RWPE1 (cell line): ENCODE measurements at regions not wholly inside any gene's neighbourhood (a gene's known extent, or its start where the extent isn't known, plus 50 kb on each side); places are given as distances from the start of the nearest gene placed in this dataset.

Source experiments
- CTCF ChIA-PET: fragments of 350-600 bp; sonication (Branson Sonifier 250); formaldehyde crosslinking; extraction: SDS; loops from one replicate; lab custom pipeline; 2021; lab: Yijun Ruan, JAX
- POLR2A ChIA-PET: fragments of 400-600 bp; formaldehyde crosslinking; extraction: SDS; loops from one replicate; lab custom pipeline; 2020; ENCODE audit warnings: antibody characterized with exemption; ENCODE audit not compliant: low non-redundant PET; lab: Yijun Ruan, JAX
- DNase-seq: peaks from one replicate; pipeline ENCODE4 v3.0.0; 2012; ENCODE audit warnings: low spot score
- H3K27ac ChIP-seq: fragments of 450-650 bp; 2 replicates; pipeline ENCODE4 v1.5.1; 2017
- TF ChIP-seq, protein P1 (sequence below): fragments of 450-650 bp; conservative IDR thresholded peaks from 2 replicates; pipeline ENCODE4 v1.5.1; 2017; ENCODE audit warnings: low read depth, mild to moderate bottlenecking

DNA sequence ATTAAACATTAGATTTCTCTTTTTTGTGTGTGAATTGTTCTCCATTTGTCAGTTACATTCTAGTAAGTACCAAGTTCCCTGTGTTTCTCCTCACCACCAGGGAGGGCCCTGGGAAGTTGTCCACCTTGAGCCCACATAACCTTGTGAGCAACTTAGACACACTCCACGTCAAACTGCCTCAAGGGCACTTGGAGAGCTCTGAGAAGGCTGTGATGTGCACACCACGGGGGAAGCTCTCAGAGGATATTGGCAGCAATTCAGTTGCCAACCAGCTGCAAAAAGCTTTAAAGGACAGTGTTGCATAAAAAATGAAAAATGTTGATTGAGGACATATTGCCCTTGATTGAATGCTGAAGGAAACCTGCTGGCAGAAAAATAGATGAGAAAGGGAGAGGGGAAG, 743.6 kb downstream of the RNF144A start:
- POLR2A ChIA-PET: no interaction called here

DNA sequence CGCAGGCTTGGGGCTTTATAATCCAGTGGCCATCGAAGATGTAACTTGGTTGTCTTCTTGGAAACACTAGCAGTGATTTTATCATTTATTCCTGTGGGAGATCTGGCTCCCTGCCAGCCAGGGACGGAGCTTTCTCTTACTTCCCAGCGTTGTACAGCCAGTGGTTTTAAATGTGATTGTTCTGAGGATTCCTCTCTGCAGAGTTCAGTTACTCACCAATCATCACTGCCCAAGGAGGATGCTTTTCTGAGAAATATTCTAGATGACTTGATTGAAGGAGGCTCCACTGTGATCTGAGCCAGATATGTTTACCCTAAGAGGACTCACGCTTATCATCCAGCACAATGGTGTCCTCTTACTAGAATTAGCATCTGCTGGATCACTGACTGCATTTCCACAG, 744.3 kb downstream of the RNF144A start:
- TF ChIP-seq, protein P1, sequence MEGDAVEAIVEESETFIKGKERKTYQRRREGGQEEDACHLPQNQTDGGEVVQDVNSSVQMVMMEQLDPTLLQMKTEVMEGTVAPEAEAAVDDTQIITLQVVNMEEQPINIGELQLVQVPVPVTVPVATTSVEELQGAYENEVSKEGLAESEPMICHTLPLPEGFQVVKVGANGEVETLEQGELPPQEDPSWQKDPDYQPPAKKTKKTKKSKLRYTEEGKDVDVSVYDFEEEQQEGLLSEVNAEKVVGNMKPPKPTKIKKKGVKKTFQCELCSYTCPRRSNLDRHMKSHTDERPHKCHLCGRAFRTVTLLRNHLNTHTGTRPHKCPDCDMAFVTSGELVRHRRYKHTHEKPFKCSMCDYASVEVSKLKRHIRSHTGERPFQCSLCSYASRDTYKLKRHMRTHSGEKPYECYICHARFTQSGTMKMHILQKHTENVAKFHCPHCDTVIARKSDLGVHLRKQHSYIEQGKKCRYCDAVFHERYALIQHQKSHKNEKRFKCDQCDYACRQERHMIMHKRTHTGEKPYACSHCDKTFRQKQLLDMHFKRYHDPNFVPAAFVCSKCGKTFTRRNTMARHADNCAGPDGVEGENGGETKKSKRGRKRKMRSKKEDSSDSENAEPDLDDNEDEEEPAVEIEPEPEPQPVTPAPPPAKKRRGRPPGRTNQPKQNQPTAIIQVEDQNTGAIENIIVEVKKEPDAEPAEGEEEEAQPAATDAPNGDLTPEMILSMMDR: no peak
- no peak for DNase-seq
- H3K27ac ChIP-seq: no peak overlapping the region
- ChIA-PET POLR2A (no interaction called here), CTCF (interaction anchor here (0.6 kb wide), 1 partner anchor 11 kb away, joined by 3 read pairs; no protein-coding TSS in a partner anchor)

More for the DNA sequence above, 743.6 kb downstream of the RNF144A start:
- CTCF ChIA-PET: interaction anchor here (0.7 kb wide), 1 partner anchor 850 kb away, joined by 3 read pairs; no protein-coding TSS in a partner anchor
- DNase-seq: no peak
- TF ChIP-seq, protein P1: no peak
- no peak overlapping the region for H3K27ac ChIP-seq

DNA sequence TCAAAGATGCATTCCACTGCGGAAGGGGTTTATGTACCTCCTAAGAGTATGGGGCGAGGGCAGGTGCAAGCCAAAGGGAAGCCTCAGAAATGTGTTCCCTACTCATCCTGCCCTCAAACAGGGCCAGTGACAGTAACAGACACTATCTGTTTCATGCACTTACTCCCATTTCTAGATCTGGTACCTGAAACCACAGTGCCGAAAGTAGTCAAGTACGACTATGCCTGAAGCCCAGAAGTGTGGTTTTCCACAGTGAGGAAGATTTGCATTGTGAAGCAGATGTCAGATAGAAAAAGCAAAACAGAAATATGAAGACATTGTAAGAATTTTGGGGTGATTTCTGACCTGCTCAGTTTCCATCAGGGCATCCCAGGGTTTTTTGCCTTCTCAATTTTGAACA, 748.7 kb downstream of the RNF144A start:
- H3K27ac ChIP-seq: no peak overlapping the region
- ChIA-PET CTCF (no interaction called here), POLR2A (no interaction called here)
- no peak for DNase-seq
- TF ChIP-seq, protein P1: no peak

DNA sequence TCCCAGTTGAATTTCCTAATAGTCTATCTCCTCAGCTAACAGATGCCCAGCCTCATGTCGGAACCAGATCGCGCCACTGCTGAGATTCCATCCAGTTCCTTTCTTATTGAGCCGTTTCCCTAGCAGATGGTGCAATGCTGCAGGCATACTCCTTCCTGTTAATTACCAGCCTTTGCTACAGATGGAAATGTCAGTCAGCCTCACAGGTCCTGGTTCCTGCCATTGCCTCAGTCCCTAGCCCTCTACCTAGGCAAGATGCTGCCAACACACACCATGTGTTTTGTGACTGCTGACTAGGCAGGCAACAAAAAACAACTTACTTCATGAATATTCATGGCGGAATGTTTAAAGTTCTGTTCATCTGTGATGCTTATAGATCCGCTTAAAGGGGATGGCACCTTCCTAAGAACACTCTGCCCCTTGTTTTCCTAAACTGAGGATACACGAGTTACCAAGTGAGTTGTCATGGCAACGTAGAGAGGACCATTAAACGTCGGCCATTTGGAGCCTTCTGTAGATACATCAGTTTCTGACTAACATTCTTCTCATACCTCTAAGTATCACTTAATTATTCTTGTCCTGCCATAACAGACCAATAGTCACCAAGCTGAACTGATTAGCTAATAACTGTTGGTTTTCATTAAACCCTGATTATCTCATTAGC, 749.5 kb downstream of the RNF144A start:
- no peak for DNase-seq
- H3K27ac ChIP-seq: no peak overlapping the region
- ChIA-PET POLR2A (no interaction called here), CTCF (no interaction called here)
- TF ChIP-seq, protein P1: no peak

DNA sequence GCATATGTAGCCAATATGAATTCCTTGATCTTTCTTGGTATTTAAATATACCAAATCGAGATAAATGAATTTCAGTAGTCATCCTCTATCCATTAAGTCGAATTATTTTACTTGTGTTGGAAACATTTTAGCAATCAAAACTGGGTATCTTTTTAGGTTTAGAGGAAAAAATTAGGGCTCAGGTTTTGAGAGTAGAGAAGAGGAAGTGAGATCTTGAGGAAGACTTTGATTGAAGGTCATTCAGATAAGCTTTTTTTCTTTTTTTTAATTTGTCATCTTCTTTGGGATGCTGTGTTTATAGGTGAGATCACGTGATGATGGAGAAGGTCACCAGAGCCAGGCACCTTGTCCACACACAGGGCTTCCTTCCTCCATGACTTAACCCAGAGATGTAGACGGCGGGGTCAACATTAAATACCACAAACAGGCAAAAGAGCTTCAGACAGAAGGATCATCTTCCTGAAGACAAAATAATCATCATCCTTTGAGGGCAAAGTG, 750.1 kb downstream of the RNF144A start:
- DNase-seq: no peak
- TF ChIP-seq, protein P1: no peak
- H3K27ac ChIP-seq: no peak overlapping the region
- CTCF ChIA-PET: interaction anchor here (0.6 kb wide), 1 partner anchor 12 kb away, joined by 3 read pairs; no protein-coding TSS in a partner anchor
- POLR2A ChIA-PET: no interaction called here

DNA sequence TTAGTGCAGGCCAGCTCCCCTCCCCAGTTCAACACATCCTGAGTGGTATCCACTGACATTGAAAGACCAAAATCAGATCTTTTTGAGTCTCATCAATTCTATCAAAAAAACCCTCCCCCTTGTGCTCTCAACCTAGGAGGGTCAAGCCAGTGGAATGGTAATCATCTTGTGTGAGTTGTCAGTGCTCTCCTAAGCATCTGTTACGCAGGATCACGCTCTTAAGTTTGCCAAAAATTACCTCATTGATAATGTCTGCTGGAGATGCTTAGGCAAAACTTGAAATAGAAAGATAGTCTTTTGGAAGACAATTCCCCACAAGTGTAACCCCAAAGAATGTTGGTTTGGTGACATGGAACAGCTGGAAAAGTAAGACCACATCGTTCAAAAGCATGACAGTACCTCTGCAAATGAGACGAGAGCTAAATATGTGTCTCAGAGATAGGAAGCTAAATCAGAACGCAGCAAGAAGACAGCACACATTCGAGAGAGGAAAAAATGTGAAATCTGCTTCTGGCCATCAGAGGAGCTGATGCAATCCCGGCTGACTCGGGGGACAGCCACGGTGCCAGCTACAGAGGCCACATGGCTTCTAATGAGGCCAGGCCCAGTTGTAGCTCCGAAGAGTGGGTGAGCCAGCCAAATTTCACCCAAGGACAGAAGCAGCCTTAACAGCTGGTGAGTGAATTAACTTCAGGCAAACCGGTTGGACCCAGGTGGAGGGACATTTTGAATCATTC, 753.9 kb downstream of the RNF144A start:
- TF ChIP-seq, protein P1: no peak
- DNase-seq: no peak
- no peak overlapping the region for H3K27ac ChIP-seq
- ChIA-PET CTCF (no interaction called here), POLR2A (no interaction called here)
